ENCODE measurements at regions not wholly inside any gene's neighbourhood (a gene's known extent, or its start where the extent isn't known, plus 50 kb on each side); places are given as distances from the start of the nearest gene placed in this dataset.
"Not testable (repeated sequence)": the region's sequence is repeated elsewhere in the genome, so short reads cannot be mapped to it uniquely, and the experiment has no call there.

DNA sequence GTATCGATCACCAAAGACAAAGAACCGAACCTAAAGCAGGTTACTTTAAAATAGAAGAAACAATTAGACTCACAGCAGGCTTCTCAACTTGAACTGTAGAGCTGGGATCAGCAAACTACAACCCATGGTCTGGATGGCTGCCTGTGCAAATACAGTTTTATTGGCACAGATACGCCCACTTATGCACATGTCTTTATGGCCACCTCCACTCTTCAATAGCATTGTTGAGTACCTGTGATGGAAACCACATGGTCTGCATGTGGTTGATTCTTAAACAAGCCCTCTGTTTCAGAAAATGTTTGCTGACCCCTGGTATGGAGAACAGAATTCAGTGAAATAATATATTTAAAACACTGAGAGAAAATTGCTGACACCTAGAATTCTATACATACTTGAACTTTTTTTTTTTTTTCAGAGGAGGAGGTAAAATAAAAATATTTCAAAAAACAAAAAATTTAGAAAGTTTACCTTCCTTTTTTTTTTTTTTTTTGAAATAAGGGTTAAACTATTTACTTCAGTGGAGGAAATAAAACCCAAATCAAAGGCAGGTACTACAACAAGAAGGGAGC is 263.8 kb upstream of the ATP10A start:
- no peak overlapping the region for H3K27ac Mint-ChIP-seq (ENCODE audit: low read depth)
- no peaks in the 10 kb centered on the region for H3K36me3 Mint-ChIP-seq (ENCODE audit: insufficient read depth)
- ATAC-seq (replicated peaks; ENCODE audit: extremely low read depth, poor library complexity, severe bottlenecking): no peak

DNA sequence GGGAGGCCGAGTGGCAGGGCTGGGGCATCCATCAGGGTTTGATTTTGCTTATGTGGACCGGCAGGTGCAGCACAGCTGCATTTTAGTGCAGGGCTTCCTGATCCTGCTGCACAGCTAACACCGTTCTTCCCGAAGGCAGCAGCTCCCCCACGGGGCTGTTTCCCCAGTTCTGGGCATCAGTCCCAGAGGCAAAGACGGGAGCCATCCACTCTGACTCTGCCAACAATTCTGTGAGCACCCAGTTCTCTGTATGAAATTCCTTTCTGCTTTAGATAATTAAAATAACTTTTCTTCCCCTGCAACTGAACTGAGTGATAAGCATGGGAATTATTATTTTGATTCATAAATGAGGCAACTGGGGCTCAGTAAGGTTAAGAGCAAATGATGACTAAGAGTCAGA is 262.9 kb upstream of the ATP10A start:
- ATAC-seq (replicated peaks; ENCODE audit: extremely low read depth, poor library complexity, severe bottlenecking) (no peak), DNase-seq (ENCODE audit: low spot score in 2 of 2) (no peak)
- H3K27ac Mint-ChIP-seq (ENCODE audit: low read depth): no peak overlapping the region
- H3K4me1 Mint-ChIP-seq: no peaks in the 10 kb centered on the region
- no peaks in the 10 kb centered on the region for H3K27me3 Mint-ChIP-seq
- no peaks in the 10 kb centered on the region for H3K36me3 Mint-ChIP-seq (ENCODE audit: insufficient read depth)
- H3K4me3 Mint-ChIP-seq: no peak overlapping the region
- peaks cover 6% of the 10 kb centered on the region for H3K9me3 Mint-ChIP-seq

More for the DNA sequence above, 263.8 kb upstream of the ATP10A start:
- Mint-ChIP-seq H3K4me3 (no peak overlapping the region), H3K27me3 (peaks cover 3% of the 10 kb centered on the region), H3K4me1 (no peaks in the 10 kb centered on the region), H3K9me3 (peaks cover 6% of the 10 kb centered on the region)
- no peak for DNase-seq (ENCODE audit: low spot score in 2 of 2)

DNA sequence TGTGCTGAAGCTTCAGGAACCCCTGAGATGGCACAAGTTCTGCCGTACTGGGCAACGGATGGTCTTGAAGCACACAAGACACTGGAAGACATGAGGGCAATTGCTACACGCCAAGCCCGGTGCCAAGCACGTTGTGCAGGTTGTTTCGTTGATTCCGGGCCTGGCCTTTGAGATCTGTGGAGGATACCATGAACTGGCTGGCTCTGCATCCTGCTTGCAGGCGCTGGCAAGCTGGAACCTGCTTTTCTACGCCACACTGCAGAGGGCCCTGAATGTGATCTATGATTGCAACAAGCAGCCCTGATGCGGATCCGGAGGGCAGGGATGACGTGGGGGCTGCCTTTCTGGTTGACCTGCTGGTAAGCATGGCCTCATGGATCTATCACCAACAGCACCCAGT is 262.5 kb upstream of the ATP10A start:
- H3K27me3 Mint-ChIP-seq: no peaks in the 10 kb centered on the region
- no peaks in the 10 kb centered on the region for H3K4me1 Mint-ChIP-seq
- H3K9me3 Mint-ChIP-seq: peaks cover 6% of the 10 kb centered on the region
- H3K27ac Mint-ChIP-seq (ENCODE audit: low read depth): no peak overlapping the region
- ATAC-seq (replicated peaks; ENCODE audit: extremely low read depth, poor library complexity, severe bottlenecking) (no peak), DNase-seq (ENCODE audit: low spot score in 2 of 2) (no peak)
- H3K36me3 Mint-ChIP-seq (ENCODE audit: insufficient read depth): no peaks in the 10 kb centered on the region
- H3K4me3 Mint-ChIP-seq: no peak overlapping the region

GRCh38 chr15:26119322-26119721 is 256.2 kb upstream of the ATP10A start:
- Mint-ChIP-seq H3K36me3 (ENCODE audit: insufficient read depth) (peaks cover 2% of the 10 kb centered on the region), H3K27ac (ENCODE audit: low read depth) (no peak overlapping the region), H3K4me1 (no peaks in the 10 kb centered on the region), H3K27me3 (no peaks in the 10 kb centered on the region), H3K9me3 (peaks cover 6% of the 10 kb centered on the region), H3K4me3 (no peak overlapping the region)
- DNase-seq (ENCODE audit: low spot score in 2 of 2) (no peak), ATAC-seq (replicated peaks; ENCODE audit: extremely low read depth, poor library complexity, severe bottlenecking) (no peak)

- H3K36me3 Mint-ChIP-seq (ENCODE audit: insufficient read depth): peaks cover 2% of the 10 kb centered on the region
- DNase-seq (ENCODE audit: low spot score in 2 of 2): no peak
- peaks cover 5% of the 10 kb centered on the region for H3K9me3 Mint-ChIP-seq
- H3K4me3 Mint-ChIP-seq: no peak overlapping the region
- H3K27ac Mint-ChIP-seq (ENCODE audit: low read depth): no peak overlapping the region
- ATAC-seq (replicated peaks; ENCODE audit: extremely low read depth, poor library complexity, severe bottlenecking): no peak
- H3K4me1 Mint-ChIP-seq: no peaks in the 10 kb centered on the region
- no peaks in the 10 kb centered on the region for H3K27me3 Mint-ChIP-seq
Measured at GRCh38 chr15:26115229-26115943, 252.3 kb upstream of the ATP10A start.

DNA sequence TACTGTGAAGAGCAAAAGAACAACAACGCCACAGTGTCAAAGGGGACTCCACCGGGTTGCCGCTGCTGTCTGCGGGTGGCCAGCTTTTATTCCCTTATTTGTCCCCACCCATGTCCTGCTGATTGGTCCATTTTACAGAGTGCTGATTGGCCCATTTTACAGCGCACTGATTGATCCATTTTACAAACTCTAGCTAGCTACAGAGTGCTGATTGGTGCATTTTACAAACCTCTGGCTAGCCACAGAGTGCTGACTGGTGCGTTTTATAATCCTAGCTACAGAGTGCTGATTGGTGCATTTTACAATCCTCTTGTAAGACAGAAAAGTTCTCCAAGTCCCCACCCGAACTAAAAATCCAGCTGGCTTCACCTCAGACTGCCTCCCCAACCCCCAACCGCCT is 251.0 kb upstream of the ATP10A start:
- not testable (repeated sequence) for H3K27me3 Mint-ChIP-seq; ATAC-seq (replicated peaks; ENCODE audit: extremely low read depth, poor library complexity, severe bottlenecking); H3K36me3 Mint-ChIP-seq (ENCODE audit: insufficient read depth)

DNA sequence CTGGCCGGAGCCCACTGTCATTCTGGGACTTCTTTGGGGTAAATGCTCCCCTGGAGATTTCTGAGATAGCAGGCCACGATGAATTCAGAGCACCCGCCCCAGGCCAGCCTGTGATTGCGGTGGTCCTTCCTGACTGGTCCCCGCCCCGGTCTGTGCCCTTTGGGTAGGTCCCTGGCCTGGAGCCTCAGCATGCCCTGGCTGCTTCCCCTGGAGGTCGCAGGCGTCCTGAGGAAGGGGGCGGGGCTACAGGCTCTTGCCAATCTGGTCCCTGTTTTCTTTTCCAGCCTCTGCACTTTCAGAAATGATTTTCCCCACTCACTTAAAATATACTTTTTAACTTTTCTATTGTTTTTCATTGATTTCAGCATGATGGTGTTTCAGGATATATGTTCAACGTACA is 250.2 kb upstream of the ATP10A start:
- DNase-seq (ENCODE audit: low spot score in 2 of 2): no peak
- no peak overlapping the region for H3K4me3 Mint-ChIP-seq
- no peaks in the 10 kb centered on the region for H3K27me3 Mint-ChIP-seq
- H3K27ac Mint-ChIP-seq (ENCODE audit: low read depth): no peak overlapping the region
- ATAC-seq (replicated peaks; ENCODE audit: extremely low read depth, poor library complexity, severe bottlenecking): no peak
- peaks cover 2% of the 10 kb centered on the region for H3K36me3 Mint-ChIP-seq (ENCODE audit: insufficient read depth)
- H3K4me1 Mint-ChIP-seq: no peaks in the 10 kb centered on the region
- H3K9me3 Mint-ChIP-seq: peaks cover 5% of the 10 kb centered on the region

More for the DNA sequence above, 251.0 kb upstream of the ATP10A start:
- not testable (repeated sequence) for H3K4me3 Mint-ChIP-seq; H3K4me1 Mint-ChIP-seq; H3K9me3 Mint-ChIP-seq; DNase-seq (ENCODE audit: low spot score in 2 of 2); H3K27ac Mint-ChIP-seq (ENCODE audit: low read depth)

DNA sequence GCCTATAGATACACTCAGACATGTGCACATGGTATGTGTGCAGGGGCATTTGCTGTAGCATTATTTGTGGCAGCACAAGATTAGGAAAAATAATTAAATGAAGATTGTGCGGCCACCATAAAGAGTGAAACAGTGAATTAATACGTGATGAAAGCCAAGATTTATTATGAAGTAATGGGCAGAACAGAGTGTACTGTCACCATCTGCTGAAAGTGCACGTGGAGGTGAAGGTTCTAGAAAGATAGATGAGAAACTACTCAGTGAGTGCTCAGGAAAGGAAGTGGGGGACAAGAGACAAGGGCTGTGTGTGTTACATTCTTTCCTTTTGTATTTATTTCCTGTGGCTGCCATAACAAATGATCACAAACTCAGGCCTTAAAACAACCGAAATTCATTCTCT is 246.1 kb upstream of the ATP10A start:
- no peak overlapping the region for H3K4me3 Mint-ChIP-seq

DNA sequence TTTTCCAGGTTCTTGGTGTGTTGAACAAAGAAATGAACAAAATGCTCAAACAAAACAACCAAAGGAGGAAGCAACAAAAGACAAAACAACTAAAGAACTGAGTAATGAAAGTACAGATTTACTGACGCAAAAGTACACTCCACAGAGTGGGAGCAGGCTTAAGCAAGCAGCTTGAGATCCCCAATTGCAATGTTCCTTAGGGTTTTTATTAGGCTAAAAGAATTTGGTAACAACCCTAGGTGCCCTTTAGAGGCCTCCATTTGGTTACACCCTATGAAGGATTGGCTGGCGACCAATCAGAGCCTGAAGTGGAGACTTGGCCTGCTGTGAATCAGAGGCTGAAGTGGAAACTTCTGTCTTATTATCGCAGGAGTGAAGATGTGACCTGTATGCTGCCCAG is 243.4 kb upstream of the ATP10A start:
- H3K9me3 Mint-ChIP-seq: no peaks in the 10 kb centered on the region
- no peaks in the 10 kb centered on the region for H3K27me3 Mint-ChIP-seq
- no peak for ATAC-seq (replicated peaks; ENCODE audit: extremely low read depth, poor library complexity, severe bottlenecking)
- no peak overlapping the region for H3K27ac Mint-ChIP-seq (ENCODE audit: low read depth)
- no peaks in the 10 kb centered on the region for H3K4me1 Mint-ChIP-seq
- no peak for DNase-seq (ENCODE audit: low spot score in 2 of 2)
- no peak overlapping the region for H3K4me3 Mint-ChIP-seq
- no peaks in the 10 kb centered on the region for H3K36me3 Mint-ChIP-seq (ENCODE audit: insufficient read depth)

More for the DNA sequence above, 246.1 kb upstream of the ATP10A start:
- Mint-ChIP-seq H3K36me3 (ENCODE audit: insufficient read depth) (no peaks in the 10 kb centered on the region), H3K27ac (ENCODE audit: low read depth) (no peak overlapping the region), H3K4me1 (no peaks in the 10 kb centered on the region), H3K9me3 (peaks cover 5% of the 10 kb centered on the region), H3K27me3 (no peaks in the 10 kb centered on the region)
- ATAC-seq (replicated peaks; ENCODE audit: extremely low read depth, poor library complexity, severe bottlenecking) (no peak), DNase-seq (ENCODE audit: low spot score in 2 of 2) (no peak)

GRCh38 chr15:26103002-26103404 is 239.9 kb upstream of the ATP10A start:
- no peaks in the 10 kb centered on the region for H3K36me3 Mint-ChIP-seq (ENCODE audit: insufficient read depth)
- ATAC-seq (replicated peaks; ENCODE audit: extremely low read depth, poor library complexity, severe bottlenecking): no peak
- DNase-seq (ENCODE audit: low spot score in 2 of 2): no peak
- H3K27ac Mint-ChIP-seq (ENCODE audit: low read depth): no peak overlapping the region
- no peaks in the 10 kb centered on the region for H3K9me3 Mint-ChIP-seq
- H3K4me3 Mint-ChIP-seq: no peak overlapping the region
- H3K27me3 Mint-ChIP-seq: no peaks in the 10 kb centered on the region
- H3K4me1 Mint-ChIP-seq: no peaks in the 10 kb centered on the region

DNA sequence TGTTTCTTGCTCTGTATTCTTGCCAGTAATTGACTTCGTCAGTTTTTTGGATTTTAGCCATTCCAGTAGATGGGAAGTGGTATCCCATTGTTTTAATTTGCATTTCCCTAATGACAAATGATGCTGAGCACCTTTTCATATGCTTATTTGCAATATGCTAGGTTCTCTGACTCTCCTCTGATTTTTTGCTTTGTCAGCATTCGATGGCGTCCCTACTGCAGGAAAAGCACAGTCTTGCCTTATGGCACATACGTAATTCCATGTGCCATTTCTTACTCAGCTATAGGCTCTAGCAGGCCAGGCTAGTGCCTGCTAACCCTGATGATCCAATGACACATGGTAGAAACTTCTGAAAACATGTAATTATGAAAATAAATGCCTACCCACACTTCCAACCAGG is 239.2 kb upstream of the ATP10A start:
- Mint-ChIP-seq H3K4me1 (no peaks in the 10 kb centered on the region), H3K27me3 (no peaks in the 10 kb centered on the region), H3K36me3 (ENCODE audit: insufficient read depth) (no peaks in the 10 kb centered on the region), H3K9me3 (no peaks in the 10 kb centered on the region), H3K4me3 (no peak overlapping the region), H3K27ac (ENCODE audit: low read depth) (no peak overlapping the region)
- ATAC-seq (replicated peaks; ENCODE audit: extremely low read depth, poor library complexity, severe bottlenecking) (no peak), DNase-seq (ENCODE audit: low spot score in 2 of 2) (no peak)

DNA sequence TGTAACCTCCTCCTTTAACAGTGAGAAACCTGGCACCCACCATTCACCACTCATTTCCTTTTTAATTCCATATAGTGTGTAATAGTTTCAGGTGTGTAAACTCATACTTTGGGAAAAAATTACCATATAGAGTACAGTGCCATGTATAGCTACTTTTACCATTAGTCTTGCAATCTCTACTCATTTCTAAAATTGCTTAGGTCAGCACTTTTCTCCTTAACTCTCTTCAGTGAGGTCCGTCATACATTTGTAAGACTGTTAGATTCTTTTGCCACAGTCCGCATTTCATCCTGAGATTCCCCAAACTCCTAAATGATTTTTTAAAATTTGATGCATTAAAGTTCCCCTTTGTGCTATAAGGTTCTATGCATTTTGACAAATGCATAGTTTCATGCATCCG is 238.3 kb upstream of the ATP10A start:
- no peaks in the 10 kb centered on the region for H3K9me3 Mint-ChIP-seq

GRCh38 chr15:26098801-26099200 is 235.7 kb upstream of the ATP10A start:
- ATAC-seq (replicated peaks; ENCODE audit: extremely low read depth, poor library complexity, severe bottlenecking): no peak
- DNase-seq (ENCODE audit: low spot score in 2 of 2): no peak
- H3K9me3 Mint-ChIP-seq: no peaks in the 10 kb centered on the region
- H3K4me3 Mint-ChIP-seq: no peak overlapping the region
- H3K36me3 Mint-ChIP-seq (ENCODE audit: insufficient read depth): no peaks in the 10 kb centered on the region
- H3K27me3 Mint-ChIP-seq: no peaks in the 10 kb centered on the region
- no peaks in the 10 kb centered on the region for H3K4me1 Mint-ChIP-seq
- no peak overlapping the region for H3K27ac Mint-ChIP-seq (ENCODE audit: low read depth)

More for the DNA sequence above, 238.3 kb upstream of the ATP10A start:
- H3K4me1 Mint-ChIP-seq: no peaks in the 10 kb centered on the region
- H3K27ac Mint-ChIP-seq (ENCODE audit: low read depth): no peak overlapping the region
- H3K27me3 Mint-ChIP-seq: no peaks in the 10 kb centered on the region
- no peaks in the 10 kb centered on the region for H3K36me3 Mint-ChIP-seq (ENCODE audit: insufficient read depth)
- no peak overlapping the region for H3K4me3 Mint-ChIP-seq
- no peak for DNase-seq (ENCODE audit: low spot score in 2 of 2)
- no peak for ATAC-seq (replicated peaks; ENCODE audit: extremely low read depth, poor library complexity, severe bottlenecking)

All from central memory CD8-positive, alpha-beta T cell (primary cell).